ENCODE measurements at regions not wholly inside any gene's neighbourhood (a gene's known extent, or its start where the extent isn't known, plus 50 kb on each side); places are given as distances from the start of the nearest gene placed in this dataset.

DNA sequence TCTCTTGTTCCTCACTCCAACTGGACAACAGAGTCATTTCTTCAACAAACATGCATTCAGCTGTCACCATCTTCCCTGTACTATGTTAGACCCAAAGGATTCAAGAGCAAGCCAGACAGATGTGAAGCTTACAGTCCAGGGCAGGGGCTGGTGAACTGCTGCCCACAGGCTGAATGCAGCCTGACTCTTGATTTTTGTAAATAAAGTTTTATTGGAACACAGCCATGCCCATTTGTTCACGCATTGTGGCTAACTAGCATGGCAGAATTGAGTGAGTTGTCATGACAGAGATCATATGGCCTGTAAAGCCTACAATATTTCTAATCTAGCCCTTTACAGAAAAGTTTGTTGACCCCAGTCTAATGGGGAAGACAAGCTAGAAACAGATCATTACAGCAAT, 208.7 kb downstream of the EMX2 start:
- Histone ChIP-seq H3K9me3 (replicated peaks; ENCODE audit: control insufficient read depth, insufficient read depth, low read length) (no peaks in the 10 kb centered on the region), H2AFZ (ENCODE audit: control insufficient read depth, low read depth, low read length) (no peak overlapping the region), H3K4me2 (ENCODE audit: control insufficient read depth, insufficient read depth) (no peak overlapping the region), H3K79me2 (ENCODE audit: control insufficient read depth, insufficient read depth, low read length) (no peaks in the 10 kb centered on the region), H3K27ac (ENCODE audit: control insufficient read depth, insufficient read depth) (no peak overlapping the region), H3K4me1 (ENCODE audit: control insufficient read depth, insufficient read depth, low read length) (no peaks in the 10 kb centered on the region), H3K27me3 (replicated peaks in 1 of 2; ENCODE audit: control insufficient read depth in 2 of 2, insufficient read depth in 2 of 2, low read length in 1 of 2) (peaks cover 0 to 2% of the 10 kb centered on the region in 2 experiments; a peak in 1 of 4 replicates), H3K4me3 (no peak overlapping the region), H3K9ac (ENCODE audit: control insufficient read depth, insufficient read depth, low read length) (no peak overlapping the region), H4K20me1 (ENCODE audit: control insufficient read depth, insufficient read depth) (no peaks in the 10 kb centered on the region), H3K36me3 (ENCODE audit: control insufficient read depth in 2 of 2, insufficient read depth in 2 of 2, low read length in 1 of 2) (no peaks in the 10 kb centered on the region)
- FAIRE-seq (no peak), DNase-seq (ENCODE audit: low read depth, low spot score) (no peak), ATAC-seq (no peak)
- ChIA-PET SMC1A (ENCODE audit: uncharacterized antibody, unreplicated experiment) (no interaction called here), POLR2A (interaction anchor here (0.6 kb wide), 1 partner anchor 109 kb away, joined by 3 read pairs; no protein-coding TSS in a partner anchor), CTCF (interaction anchor here (1.1 kb wide), 1 partner anchor 962 kb away, joined by 3 read pairs; no protein-coding TSS in a partner anchor), RAD21 (ENCODE audit: unreplicated experiment) (interaction anchor here (1.4 kb wide), 1 partner anchor 213 kb away, joined by 7 read pairs; no protein-coding TSS in a partner anchor)
- intact Hi-C loops (cut with micrococcal nuclease; ENCODE audit: unreplicated experiment) (no loop called here), in situ Hi-C loops (cut with MboI) (no loop called here)
- no peak for TF ChIP-seq NRF1 (conservative IDR thresholded peaks at IDR 0.05; ENCODE audit: low read depth, low read length)
- TF ChIP-seq, protein P1, sequence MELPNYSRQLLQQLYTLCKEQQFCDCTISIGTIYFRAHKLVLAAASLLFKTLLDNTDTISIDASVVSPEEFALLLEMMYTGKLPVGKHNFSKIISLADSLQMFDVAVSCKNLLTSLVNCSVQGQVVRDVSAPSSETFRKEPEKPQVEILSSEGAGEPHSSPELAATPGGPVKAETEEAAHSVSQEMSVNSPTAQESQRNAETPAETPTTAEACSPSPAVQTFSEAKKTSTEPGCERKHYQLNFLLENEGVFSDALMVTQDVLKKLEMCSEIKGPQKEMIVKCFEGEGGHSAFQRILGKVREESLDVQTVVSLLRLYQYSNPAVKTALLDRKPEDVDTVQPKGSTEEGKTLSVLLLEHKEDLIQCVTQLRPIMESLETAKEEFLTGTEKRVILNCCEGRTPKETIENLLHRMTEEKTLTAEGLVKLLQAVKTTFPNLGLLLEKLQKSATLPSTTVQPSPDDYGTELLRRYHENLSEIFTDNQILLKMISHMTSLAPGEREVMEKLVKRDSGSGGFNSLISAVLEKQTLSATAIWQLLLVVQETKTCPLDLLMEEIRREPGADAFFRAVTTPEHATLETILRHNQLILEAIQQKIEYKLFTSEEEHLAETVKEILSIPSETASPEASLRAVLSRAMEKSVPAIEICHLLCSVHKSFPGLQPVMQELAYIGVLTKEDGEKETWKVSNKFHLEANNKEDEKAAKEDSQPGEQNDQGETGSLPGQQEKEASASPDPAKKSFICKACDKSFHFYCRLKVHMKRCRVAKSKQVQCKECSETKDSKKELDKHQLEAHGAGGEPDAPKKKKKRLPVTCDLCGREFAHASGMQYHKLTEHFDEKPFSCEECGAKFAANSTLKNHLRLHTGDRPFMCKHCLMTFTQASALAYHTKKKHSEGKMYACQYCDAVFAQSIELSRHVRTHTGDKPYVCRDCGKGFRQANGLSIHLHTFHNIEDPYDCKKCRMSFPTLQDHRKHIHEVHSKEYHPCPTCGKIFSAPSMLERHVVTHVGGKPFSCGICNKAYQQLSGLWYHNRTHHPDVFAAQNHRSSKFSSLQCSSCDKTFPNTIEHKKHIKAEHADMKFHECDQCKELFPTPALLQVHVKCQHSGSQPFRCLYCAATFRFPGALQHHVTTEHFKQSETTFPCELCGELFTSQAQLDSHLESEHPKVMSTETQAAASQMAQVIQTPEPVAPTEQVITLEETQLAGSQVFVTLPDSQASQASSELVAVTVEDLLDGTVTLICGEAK (IDR thresholded peaks at IDR 0.05; ENCODE audit: borderline replicate concordance), result peak; percentile 73
- no TSS peak for BruUV-seq (replicated peaks)
- WGBS (ENCODE audit: insufficient coverage, insufficient replicate concordance, low lambda C conversion rate, missing lambda C conversion rate), result 38% methylated on average over 1 of the region's 1 CpG

DNA sequence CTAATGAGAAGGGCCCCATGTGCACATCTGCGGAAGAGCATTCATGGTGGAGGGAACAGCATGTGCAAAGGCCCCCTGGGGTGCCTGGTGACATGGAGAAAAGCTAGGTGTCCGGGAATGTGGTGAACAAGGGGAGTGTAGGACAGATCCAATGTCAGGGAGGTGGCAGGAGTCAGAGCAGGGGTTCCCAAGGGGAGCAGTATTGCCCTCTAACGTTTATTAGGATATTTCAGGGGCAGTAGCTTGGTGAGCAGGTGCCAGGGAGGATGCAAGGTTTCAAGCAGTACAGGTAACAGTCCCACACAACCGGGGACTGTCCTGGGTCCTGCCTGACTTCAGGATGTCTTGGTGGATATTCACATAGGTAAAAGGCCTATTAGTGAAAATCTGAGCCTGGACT, 209.6 kb downstream of the EMX2 start:
- in situ Hi-C loops (cut with MboI), result no loop called here
- ChIA-PET RAD21 (ENCODE audit: unreplicated experiment) (interaction anchor here (1.0 to 1.4 kb wide), 2 partner anchors 43 to 214 kb away, joined by 3 to 7 read pairs; no protein-coding TSS in a partner anchor), POLR2A (no interaction called here), SMC1A (ENCODE audit: uncharacterized antibody, unreplicated experiment) (no interaction called here), CTCF (interaction anchor here (1.1 kb wide), 1 partner anchor 963 kb away, joined by 3 read pairs; no protein-coding TSS in a partner anchor)
- Histone ChIP-seq H3K36me3 (ENCODE audit: control insufficient read depth in 2 of 2, insufficient read depth in 2 of 2, low read length in 1 of 2) (no peaks in the 10 kb centered on the region), H3K27ac (ENCODE audit: control insufficient read depth, insufficient read depth) (no peak overlapping the region), H3K9me3 (replicated peaks; ENCODE audit: control insufficient read depth, insufficient read depth, low read length) (no peaks in the 10 kb centered on the region), H3K4me1 (ENCODE audit: control insufficient read depth, insufficient read depth, low read length) (no peaks in the 10 kb centered on the region), H3K4me2 (ENCODE audit: control insufficient read depth, insufficient read depth) (no peak overlapping the region), H3K27me3 (replicated peaks in 1 of 2; ENCODE audit: control insufficient read depth in 2 of 2, insufficient read depth in 2 of 2, low read length in 1 of 2) (peaks cover 0 to 3% of the 10 kb centered on the region in 2 experiments; a peak in 1 of 4 replicates), H3K79me2 (ENCODE audit: control insufficient read depth, insufficient read depth, low read length) (no peaks in the 10 kb centered on the region), H3K9ac (ENCODE audit: control insufficient read depth, insufficient read depth, low read length) (no peak overlapping the region), H4K20me1 (ENCODE audit: control insufficient read depth, insufficient read depth) (no peaks in the 10 kb centered on the region), H2AFZ (ENCODE audit: control insufficient read depth, low read depth, low read length) (no peak overlapping the region), H3K4me3 (no peak overlapping the region)
- BruUV-seq (replicated peaks), result no TSS peak
- DNase-seq (ENCODE audit: low read depth, low spot score), result no peak
- no peak for ATAC-seq
- no peak for FAIRE-seq
- TF ChIP-seq POU2F2 (IDR thresholded peaks at IDR 0.05; ENCODE audit: borderline replicate concordance, low read depth, low read length), result no peak
- TF ChIP-seq, protein P2, sequence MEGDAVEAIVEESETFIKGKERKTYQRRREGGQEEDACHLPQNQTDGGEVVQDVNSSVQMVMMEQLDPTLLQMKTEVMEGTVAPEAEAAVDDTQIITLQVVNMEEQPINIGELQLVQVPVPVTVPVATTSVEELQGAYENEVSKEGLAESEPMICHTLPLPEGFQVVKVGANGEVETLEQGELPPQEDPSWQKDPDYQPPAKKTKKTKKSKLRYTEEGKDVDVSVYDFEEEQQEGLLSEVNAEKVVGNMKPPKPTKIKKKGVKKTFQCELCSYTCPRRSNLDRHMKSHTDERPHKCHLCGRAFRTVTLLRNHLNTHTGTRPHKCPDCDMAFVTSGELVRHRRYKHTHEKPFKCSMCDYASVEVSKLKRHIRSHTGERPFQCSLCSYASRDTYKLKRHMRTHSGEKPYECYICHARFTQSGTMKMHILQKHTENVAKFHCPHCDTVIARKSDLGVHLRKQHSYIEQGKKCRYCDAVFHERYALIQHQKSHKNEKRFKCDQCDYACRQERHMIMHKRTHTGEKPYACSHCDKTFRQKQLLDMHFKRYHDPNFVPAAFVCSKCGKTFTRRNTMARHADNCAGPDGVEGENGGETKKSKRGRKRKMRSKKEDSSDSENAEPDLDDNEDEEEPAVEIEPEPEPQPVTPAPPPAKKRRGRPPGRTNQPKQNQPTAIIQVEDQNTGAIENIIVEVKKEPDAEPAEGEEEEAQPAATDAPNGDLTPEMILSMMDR (IDR thresholded peaks at IDR 0.05 in 2 of 3, conservative IDR thresholded peaks at IDR 0.05 in 1 of 3; ENCODE audit: control insufficient read depth in 2 of 3, extremely low read depth in 1 of 3, insufficient read depth in 1 of 3, low read depth in 3 of 3, low read length in 3 of 3), result peak in 2 of 3 experiments; percentile 3 to 17; a peak in 1 of 6 replicates
- intact Hi-C loops (cut with micrococcal nuclease; ENCODE audit: unreplicated experiment), result no loop called here
- WGBS (ENCODE audit: insufficient coverage, insufficient replicate concordance, low lambda C conversion rate, missing lambda C conversion rate), result 5% methylated on average over 4 of the region's 4 CpGs

Measured in GM12878 (cell line).